Ovary (tissue), 7 donors: ENCODE measurements at regions not wholly inside any gene's neighbourhood (a gene's known extent, or its start where the extent isn't known, plus 50 kb on each side); places are given as distances from the start of the nearest gene placed in this dataset.

Experiments used
- DNase-seq, 5 donors: peaks; one replicate each; pipeline ENCODE4 v3.0.0-alpha.2; 2019 to 2020
- H3K27ac ChIP-seq, 2 donors: fragments of 200-600 bp; one replicate each; pipeline versions ENCODE4 v1.5.1 to v1.8.0; 2019 to 2022
- H3K27me3 ChIP-seq: fragments of 200-600 bp; one replicate; pipeline ENCODE4 v1.8.0; 2022
- H3K36me3 ChIP-seq: fragments of 200-600 bp; sonication (generic); one replicate; pipeline ENCODE4 v1.5.1; 2019
- H3K4me1 ChIP-seq: one replicate; pipeline ENCODE4 v1.8.1; 2013; ENCODE audit warnings: mild to moderate bottlenecking, moderate library complexity; ENCODE audit not compliant: insufficient read depth
- H3K4me3 ChIP-seq: fragments of 200-600 bp; sonication (generic); one replicate; pipeline ENCODE4 v1.5.1; 2017
- H3K9me3 ChIP-seq, 2 donors: fragments of 200-600 bp in 1 of 2; sonication (generic) in 1 of 2; one replicate each; pipeline versions ENCODE4 v1.5.1 to v1.8.1; 2013 to 2019; ENCODE audit warnings: mild to moderate bottlenecking in 1 of 2, moderate library complexity in 1 of 2
- CTCF ChIP-seq, 3 donors: fragments of 450-650 bp in 2 of 3; fragments of 200-600 bp in 1 of 3; IDR thresholded peaks; one replicate each; pipeline versions ENCODE4 v1.5.1 to v1.8.0; 2016 to 2022; ENCODE audit warnings: antibody characterized with exemption in 3 of 3, mild to moderate bottlenecking in 1 of 3
- EP300 ChIP-seq: sonication (generic); formaldehyde crosslinking; IDR thresholded peaks from one replicate; pipeline ENCODE4 v1.6.1; 2017; ENCODE audit warnings: antibody characterized with exemption
- POLR2A ChIP-seq: fragments of 450-650 bp; IDR thresholded peaks from one replicate; pipeline ENCODE4 v1.6.1; 2017; ENCODE audit warnings: antibody characterized with exemption, mild to moderate bottlenecking, moderate library complexity
- WGBS, 3 donors: extraction: QIAGEN DNeasy Blood & Tissue Kit in 1 of 3; methylation state at CpG; one replicate each; pipeline versions ENCODE4 v1.1.5 to v1.1.7; 2013 to 2017; 5-methylcytosine and 5-hydroxymethylcytosine counted together
- intact Hi-C, 4 donors: fragments of 100-400 bp; cut with DNase I; formaldehyde crosslinking; loops; one replicate each; pipeline versions ENCODE4 v1.11.0 to v1.15.1; 2022 to 2023
- donor health status: DM: no; HTN: no; CAD: no; lungs with moderate emphysema.
- donor health status: DM: no; HTN: no; CAD: no.
- donor health status: Bipolar disorder and iron deficiency.
- donor health status: DM: no; HTN: no; CAD: no.
- donor health status: DM: yes; HTN: yes; CAD: no.

DNA sequence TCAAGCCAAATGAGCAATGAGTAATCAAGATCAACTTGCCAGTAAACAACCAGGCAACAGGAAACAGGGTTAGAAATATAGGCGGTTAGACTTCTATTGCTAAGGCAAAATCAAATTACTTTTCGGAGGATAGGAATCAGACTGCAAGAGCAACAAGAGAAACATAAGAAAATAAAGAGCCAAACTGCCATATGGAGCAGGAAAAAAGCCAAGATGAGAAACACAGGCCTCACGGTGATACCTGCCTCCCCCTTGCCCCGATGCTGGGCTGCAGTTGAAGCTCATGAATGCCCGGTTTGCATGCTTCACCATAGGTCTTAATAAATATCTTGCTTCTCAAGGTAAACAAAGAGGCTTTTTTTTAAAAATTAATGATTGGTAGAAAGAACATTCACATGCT lies 158.4 kb upstream of the MAGEC2 start:
- intact Hi-C loops: no loop called here
- DNase-seq: no peak
- 33 to 41% (median 37%) methylated on average over 5 of the region's 5 CpGs for WGBS, 3 donors
- Histone ChIP-seq H3K27ac (no peak overlapping the region), H3K36me3 (no peaks in the 10 kb centered on the region), H3K27me3 (no peaks in the 10 kb centered on the region), H3K4me1 (no peaks in the 10 kb centered on the region), H3K4me3 (no peak overlapping the region), H3K9me3 (no peaks in the 10 kb centered on the region)
- no peak for TF ChIP-seq POLR2A
- no peak for TF ChIP-seq CTCF (IDR thresholded peaks at IDR 0.05)
- no peak for TF ChIP-seq EP300

- no peak for TF ChIP-seq EP300
- no peak for TF ChIP-seq CTCF (IDR thresholded peaks at IDR 0.05)
- TF ChIP-seq POLR2A: no peak
- intact Hi-C loops: no loop called here
- Histone ChIP-seq H3K27me3 (no peaks in the 10 kb centered on the region), H3K9me3 (no peaks in the 10 kb centered on the region), H3K27ac (no peak overlapping the region), H3K4me1 (no peaks in the 10 kb centered on the region), H3K4me3 (no peak overlapping the region), H3K36me3 (no peaks in the 10 kb centered on the region)
- WGBS, 3 donors: 27 to 36% (median 30%) methylated on average over 2 of the region's 2 CpGs
- DNase-seq: no peak
Measured at GRCh38 chrX:142359331-142359730, 154.2 kb upstream of the MAGEC2 start.

DNA sequence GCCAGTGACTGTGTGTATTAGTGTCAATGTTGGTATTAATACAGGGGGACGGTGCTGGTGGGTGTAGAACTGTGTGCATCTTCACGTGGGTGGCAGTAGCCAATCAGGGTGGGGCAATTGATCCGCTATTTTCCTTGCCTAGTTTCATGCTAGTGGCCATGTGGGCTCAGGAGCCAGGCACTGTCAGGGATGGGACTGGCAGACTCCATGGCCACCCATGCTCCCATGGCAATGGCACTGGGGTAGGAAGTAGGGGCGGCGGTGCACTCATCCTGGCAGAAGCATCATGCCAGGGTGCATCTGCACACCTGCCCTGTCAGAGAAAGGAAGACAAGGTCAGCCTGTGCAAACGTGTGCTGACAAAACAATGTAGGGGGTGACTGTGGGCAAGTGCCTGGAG lies 122.1 kb upstream of the MAGEC2 start:
- no peak for DNase-seq
- Histone ChIP-seq H3K4me3 (no peak overlapping the region), H3K4me1 (no peaks in the 10 kb centered on the region), H3K27me3 (no peaks in the 10 kb centered on the region), H3K36me3 (no peaks in the 10 kb centered on the region), H3K9me3 (no peaks in the 10 kb centered on the region), H3K27ac (no peak overlapping the region)
- no peak for TF ChIP-seq POLR2A
- no peak for TF ChIP-seq CTCF (IDR thresholded peaks at IDR 0.05)
- no peak for TF ChIP-seq EP300
- intact Hi-C loops: no loop called here
- WGBS, 3 donors: 77 to 80% (median 79%) methylated on average over 6 of the region's 6 CpGs

DNA sequence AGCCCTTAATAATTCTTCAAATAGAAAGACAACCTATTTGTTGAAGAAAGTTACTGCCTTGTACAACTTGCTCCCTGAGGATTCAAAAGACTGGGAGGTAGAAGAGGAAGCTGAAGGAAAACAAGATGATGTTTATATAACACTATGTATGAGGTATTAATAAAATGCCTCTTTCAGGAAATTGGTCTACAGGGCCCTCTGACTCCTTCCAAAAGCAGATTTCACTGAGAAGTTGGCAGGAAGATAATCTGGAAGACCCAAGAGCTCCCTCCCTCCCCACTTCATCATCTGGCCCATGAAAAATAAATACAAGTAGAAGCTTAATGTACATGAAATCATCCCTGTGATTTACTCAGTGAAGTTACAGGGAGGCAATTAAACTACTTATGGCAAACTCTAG lies 107.5 kb upstream of the MAGEC2 start:
- intact Hi-C loops: no loop called here
- TF ChIP-seq POLR2A (no peak), EP300 (no peak), CTCF (IDR thresholded peaks at IDR 0.05) (no peak)
- Histone ChIP-seq H3K4me3 (no peak overlapping the region), H3K4me1 (no peaks in the 10 kb centered on the region), H3K27ac (no peak overlapping the region), H3K9me3 (no peaks in the 10 kb centered on the region), H3K36me3 (no peaks in the 10 kb centered on the region), H3K27me3 (no peaks in the 10 kb centered on the region)
- DNase-seq: no peak

DNA sequence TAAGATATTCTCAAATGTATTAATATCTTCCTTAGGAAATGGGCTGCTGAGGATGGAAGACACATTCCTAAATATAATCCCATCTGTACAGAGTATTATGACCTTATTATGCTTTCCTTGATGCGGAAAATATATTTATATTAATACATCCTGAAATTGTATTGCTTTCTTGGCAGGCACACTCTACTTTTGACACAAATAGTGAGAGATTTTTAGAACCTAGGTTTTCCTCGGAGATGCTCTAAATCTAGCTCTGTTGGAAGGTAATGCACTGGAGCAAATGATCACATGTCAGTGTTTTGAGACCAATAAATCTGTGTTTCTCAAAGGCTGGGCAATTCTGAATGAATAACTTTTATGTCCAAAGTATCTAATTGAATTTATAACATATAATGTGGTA lies 94.3 kb upstream of the MAGEC2 start:
- TF ChIP-seq EP300 (no peak), POLR2A (no peak), CTCF (IDR thresholded peaks at IDR 0.05) (no peak)
- Histone ChIP-seq H3K9me3 (no peaks in the 10 kb centered on the region), H3K27ac (no peak overlapping the region), H3K4me1 (no peaks in the 10 kb centered on the region), H3K4me3 (no peak overlapping the region), H3K27me3 (no peaks in the 10 kb centered on the region), H3K36me3 (no peaks in the 10 kb centered on the region)
- no peak for DNase-seq
- 51 to 59% (median 56%) methylated on average over 2 of the region's 2 CpGs for WGBS, 3 donors
- intact Hi-C loops: no loop called here
